Hematopoietic multipotent progenitor cell treated with erythropoietin and hydrocortisone succinate and interleukin-3 and kit ligand, for 15 days (in vitro differentiated cells): ENCODE measurements at regions not wholly inside any gene's neighbourhood (a gene's known extent, or its start where the extent isn't known, plus 50 kb on each side); places are given as distances from the start of the nearest gene placed in this dataset.
"Not testable (repeated sequence)": the region's sequence is repeated elsewhere in the genome, so short reads cannot be mapped to it uniquely, and the experiment has no call there.

Experiments
- DNase-seq: peaks from one replicate; pipeline ENCODE4 v3.0.0-alpha.2; 2015; ENCODE audit warnings: low spot score

DNA sequence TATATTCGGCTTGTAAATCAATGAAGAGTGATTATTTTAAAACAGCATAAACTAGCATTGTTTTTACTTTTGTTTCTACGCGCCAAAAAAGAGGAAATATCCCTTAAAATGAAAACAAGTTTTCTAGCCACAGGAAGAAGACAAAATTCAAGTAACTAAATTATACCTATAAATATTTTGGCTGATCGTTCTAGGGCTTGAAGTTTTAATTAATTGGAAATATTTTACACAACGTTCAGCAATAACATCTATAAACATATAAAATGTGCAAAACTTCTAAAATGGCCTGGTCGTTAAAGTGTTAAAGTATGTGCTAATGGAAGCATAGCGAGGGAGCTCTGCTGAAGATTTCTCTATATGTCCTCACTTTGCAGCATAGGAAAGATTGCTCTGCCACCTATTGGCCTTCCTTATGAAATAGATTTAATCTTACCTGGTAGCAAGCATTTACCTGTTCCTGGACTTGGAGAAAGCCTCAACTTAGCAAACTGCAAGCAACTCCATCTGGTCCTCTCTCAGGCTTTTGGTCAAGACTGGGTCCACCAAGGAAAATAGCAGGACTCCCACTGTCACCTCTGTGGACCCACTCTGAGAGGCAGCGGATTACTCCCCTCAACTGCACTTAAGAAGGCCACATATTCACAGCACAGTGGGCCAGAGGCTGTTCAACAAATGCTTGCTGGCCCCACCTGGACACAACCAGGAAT, 351.3 kb upstream of the RUNX1 start:
- DNase-seq = peak; percentile 15

DNA sequence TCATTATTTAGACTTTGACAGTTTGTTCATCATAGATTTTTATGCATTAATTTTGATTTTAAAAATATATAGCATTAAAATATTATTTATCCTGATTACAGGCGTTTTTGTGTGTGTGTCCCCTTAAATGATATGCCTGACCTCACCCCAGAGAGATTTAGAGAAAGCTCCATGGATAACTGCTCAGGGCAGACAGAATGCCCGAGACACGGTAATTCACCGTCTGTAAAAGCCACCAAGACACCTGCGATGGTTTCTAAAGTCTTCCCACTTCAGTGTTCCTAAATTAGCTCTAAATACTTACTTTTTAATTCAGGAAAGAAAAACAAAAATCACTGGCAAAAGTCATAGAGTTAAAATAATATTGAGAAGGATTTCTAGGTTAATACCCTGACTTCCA, 350.6 kb upstream of the RUNX1 start:
- no peak for DNase-seq

DNA sequence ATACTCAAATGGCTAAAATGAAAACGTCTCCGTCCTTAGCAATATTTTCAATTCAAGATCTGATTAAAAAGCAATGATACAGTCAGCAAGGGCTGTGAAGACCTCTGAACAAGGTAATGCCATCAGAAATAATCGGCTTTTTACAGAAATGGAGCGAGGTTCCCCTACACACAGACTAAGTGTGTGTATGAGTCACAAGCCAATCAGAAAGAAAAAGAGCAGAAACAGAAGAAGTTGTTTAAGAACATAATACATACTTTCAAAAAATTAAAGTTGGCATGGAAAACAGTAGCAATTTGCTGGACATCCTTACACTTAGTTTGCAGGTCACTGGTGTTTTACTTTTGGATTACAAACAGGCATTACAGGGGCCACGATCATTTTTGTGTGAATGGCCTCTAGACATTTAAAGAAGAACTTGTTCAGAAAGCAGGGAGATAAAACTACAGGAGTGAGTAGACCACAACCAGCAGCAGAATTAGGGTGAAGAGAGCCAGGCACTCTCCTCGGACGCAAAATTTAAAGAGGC, 350.0 kb upstream of the RUNX1 start:
- DNase-seq = no peak

DNA sequence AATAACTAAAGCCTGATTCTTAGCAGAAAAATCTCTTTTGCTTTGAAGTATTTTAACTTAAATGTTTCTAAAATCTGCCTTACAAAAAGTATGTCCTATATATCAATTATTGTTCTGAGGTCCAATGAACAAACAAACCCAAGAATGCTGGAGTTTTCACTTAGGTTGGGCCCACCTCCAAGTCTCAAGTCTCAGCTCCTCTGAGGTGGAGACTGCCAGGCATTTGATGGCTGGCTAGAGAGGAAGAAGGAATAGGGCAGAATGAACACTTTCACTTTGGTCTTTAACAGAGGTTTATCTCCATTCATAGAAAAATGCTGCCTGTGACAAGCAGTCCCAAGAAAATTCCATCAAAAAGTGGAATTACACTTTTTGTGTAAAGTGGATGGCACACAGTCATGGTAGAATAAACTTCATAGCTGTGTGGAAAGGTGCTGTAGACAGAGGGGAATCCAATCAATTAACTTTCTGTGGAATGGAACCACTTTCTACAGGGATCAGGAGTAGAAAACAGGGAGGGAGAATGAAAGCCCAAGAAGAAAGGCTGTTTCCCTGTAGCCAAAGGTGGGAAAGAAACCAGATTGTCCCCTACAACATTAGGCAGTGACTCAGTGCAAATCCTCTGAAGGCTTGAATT, 349.4 kb upstream of the RUNX1 start:
- no peak for DNase-seq

DNA sequence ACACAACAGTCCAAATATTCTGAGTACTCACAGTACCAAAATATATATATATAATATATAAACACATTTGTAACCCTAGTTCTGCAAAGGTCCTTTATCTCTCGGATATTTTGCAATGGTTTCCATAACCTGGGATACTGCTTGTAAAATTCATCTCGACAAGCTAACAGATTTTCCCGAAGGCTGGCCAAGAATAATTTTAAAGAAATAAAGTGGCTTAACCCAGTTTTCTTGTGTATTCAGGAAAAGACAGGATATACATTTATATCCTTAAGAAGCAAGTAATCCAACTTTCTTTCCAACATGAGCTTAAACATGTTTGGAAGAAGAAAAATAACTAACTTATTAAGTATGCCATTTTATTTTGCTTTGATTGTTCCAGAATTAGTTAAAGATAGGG, 348.7 kb upstream of the RUNX1 start:
- DNase-seq = no peak

DNA sequence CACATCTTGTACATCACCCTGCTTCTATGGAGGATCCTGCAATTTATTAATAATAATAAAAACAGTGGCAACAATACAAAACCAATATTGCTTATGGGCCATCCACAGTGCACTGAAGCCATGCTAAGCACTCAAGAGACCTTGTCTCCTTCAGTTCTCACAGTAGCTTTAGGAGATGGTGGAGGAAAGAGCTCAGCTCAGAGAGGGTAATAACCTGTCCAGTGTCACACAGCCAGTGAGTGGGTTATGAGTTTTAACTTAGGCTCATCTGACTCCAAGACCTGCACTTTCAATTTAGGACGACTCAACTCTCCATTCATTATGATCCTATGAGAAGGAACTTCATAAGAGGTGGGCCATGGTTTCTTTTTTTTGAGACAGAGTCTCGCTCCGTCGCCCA, 347.6 kb upstream of the RUNX1 start:
- DNase-seq = no peak

DNA sequence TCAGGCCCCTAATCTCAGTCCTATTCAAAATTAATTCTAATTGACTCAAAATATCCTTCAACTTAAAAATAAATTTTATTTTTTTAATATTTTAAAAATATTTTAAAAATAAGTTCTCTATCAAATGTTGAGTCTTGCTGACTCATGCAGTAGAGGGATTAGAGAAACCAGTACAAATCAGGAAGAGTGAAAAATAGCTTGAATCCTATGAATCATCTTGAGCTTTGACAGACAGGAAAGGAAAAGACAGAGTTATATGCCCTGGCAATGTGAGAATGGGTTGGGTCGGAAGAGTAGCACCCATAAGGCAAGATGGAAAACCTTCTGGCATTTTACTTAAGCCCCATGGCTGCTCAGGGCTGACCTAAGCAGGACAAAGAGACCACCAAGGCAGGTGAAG, 346.6 kb upstream of the RUNX1 start:
- DNase-seq = no peak

DNA sequence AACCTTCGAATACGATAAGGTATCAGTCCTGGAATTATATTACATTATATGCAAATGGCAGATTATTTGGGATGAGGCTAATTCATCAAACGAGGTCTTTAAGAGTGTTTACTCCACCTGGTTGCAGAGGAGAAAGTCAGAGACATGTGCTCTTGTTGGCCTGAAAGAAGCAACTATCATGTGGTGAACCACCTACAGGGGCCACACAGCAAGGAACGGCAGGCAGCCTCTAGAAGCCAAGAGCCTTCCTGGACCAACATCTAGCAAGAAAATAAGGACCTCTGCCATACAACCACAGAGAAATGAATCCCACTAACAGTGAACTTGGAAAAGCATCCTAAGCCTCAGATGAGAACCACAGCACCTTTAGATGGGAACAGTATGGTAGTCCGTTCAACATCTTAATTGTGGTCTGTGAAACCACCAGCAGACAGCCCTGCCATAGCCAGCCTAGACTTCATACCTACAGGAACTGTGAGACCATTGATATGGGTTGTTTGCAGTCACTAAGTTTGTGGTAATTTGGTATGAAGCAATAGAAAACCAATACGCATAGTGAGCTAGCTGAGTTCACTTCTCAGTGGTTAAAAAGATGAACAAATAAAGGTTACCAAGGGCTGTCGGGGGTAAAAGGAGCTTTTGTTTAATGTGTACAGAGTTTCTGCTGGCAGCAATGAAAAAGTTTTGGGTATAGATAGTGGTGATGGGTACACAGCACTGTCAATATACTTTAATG, 345.7 kb upstream of the RUNX1 start:
- DNase-seq = no peak

DNA sequence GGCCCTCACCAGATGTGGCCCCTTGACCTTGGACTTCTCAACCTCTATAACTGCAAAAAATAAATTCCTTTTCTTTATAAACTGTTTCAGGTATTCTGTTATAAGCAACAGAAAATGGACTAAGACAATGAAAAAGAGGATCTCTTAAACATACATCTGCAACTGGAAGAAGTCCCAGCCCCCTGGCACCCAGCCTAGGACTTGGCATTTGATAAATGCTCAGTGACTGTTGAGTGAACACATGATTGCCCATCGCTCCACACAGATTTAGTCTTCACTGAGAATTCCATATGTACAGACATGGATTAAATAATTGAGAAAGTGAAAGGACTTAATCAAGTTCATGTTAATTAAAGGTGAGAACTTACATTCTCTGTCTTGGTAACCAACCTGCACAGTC, 344.9 kb upstream of the RUNX1 start:
- no peak for DNase-seq

DNA sequence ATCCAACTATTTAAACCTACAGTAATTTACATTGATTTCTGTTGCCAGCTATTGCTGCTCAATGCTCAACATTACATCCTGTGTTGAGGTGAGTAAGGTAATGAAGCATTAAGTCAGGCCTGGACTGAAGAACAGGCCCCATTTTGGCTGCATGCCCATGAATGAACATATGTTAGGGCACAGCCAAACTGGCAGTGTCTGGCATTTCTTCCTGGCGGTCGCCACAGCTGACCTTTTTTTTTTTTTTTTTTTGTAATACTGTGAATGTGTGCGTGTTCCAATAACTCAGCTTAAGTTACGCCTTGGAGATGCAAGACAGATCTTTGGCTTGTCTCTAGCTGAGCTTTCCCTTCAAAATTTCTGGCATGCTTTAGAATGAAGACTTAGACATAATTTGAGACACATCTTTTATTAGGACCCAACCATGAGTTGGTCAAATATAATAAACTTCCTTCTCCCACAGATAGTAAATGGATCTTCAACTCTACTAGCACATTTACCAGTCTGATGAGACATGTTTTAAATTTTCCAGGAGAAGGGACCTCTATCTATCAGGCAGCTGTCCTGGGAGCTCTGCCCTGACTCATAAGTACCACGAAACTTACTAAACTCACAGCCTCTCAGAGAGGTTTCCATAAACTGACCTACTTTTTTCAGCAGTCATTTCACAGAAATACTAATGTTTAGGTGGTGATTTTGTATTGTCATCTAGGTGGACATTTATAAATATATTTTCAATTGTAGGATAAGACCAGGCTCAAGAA, 341.1 kb upstream of the RUNX1 start:
- DNase-seq = no peak

DNA sequence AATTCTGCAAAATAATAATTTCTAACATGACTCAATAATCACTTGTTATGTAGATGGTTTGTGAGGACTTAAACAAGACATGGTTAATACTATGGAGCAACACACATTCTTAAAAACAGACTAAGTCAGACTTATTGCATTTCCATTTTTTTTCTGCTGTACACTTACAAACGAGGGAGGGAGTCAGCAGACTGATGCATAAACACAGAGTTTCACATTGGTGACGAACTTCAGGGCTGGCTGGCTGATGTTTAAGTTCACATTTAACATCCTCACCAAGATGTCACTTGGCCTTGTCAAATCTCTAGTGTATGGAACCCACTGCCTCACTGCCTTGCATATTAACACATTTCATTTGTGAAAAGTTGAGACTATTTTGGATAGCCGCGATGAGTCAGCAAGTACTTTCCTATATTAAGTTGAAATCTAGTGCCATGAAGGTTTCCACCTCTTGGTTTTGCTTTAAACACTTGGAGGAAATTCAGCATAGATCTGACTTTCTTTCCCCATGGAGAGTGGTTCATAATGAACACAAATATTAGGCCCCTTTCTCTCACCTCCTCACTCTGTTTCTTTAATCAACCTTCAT, 337.5 kb upstream of the RUNX1 start:
- no peak for DNase-seq

DNA sequence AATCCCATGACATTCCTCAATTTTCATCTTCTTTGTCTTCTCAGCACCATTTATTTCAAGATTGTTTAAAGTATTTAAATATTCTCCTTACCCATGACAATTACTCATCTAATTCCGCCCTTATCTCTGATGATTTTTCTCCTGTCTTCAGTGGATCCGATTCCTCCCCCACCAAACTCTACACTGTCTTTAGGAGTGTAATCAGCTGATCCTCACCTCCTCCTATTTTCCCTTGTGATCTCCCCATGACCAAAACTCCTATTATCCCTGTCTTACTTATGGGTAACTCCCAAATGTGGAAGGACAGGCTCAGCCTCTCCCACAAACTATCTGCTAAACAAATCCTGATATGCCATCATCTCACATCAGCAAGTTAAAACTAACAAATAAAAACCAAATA, 335.3 kb upstream of the RUNX1 start:
- DNase-seq = no peak

DNA sequence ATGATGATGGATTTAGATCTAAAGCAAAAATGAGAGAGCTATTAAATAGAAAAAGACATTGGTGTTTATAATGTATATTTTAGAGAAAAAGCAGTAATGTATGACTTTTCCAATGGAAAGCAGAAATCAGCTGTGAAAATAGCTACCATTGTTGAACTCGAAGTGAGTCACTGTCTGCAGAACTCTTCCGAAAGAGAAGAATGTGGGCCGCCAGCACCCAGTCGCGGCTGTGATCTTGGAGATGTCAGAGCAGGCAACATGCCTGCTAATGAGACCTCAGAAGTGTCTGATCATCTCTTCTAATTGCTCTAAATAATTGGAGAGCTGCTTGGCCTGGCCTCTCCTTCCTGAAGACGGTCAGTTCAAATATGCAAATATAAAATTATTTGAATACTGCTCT, 333.6 kb upstream of the RUNX1 start:
- DNase-seq = no peak

DNA sequence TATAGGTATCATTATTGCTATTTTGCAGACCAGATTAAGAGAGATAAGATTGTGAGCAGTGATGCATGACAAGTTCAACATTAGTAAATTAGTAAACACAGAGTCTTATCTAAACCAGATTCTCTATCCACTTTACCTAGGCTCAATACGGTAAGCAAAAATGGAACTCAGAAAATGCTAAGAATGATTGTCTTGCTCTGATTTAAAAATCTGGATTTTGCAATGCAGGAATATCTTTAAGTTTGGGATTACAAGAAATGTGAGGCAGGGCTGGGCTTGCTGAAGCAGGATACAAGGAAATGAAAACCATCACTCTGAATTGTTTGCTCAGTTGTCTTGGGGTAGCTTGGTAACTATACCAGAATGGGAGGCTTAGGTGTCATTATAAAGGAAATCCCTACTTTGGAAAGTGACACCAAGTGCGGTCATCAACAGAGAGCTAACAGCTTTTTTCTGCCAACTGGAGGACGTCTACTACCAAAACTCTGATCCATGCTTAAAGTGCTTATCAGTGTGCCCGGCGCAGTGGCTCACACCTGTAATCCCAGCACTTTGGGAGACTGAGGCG, 332.7 kb upstream of the RUNX1 start:
- DNase-seq = no peak

DNA sequence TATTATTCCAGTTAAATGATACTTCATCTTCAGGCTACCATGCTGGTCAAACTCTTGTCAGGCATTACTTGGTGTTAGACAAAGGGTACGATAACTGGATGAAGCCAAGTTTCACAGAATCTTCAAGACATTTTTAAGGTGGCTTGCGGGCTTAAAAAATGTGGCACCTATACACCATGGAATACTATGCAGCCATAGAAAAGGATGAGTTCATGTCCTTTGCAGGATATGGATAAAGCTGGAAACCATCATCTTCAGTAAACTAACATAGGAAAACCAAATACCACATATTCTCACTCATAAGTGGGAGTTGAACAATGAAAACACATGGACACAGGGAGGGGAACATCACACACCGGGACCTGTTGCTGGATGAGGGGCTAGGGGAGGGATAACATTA, 331.2 kb upstream of the RUNX1 start:
- not testable (repeated sequence) for DNase-seq

DNA sequence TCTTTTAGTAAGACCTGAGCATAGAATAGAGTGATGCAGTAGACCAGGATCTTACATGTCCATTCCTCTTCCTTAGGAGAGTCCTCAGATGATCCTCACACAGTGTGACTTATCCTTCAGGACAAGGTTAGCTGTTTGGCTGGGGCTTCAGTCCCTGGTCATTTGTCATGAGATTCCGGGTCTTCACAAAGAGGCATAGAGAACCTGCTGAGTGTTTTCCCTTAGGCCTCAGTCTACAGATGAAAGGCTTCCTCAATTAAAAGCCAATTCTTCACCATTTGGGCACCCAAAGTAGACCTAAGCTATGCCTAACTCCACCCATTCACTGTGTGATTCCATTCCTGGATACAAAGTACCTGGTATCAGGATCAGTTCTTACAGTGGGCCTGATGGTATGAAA, 329.8 kb upstream of the RUNX1 start:
- DNase-seq = no peak

DNA sequence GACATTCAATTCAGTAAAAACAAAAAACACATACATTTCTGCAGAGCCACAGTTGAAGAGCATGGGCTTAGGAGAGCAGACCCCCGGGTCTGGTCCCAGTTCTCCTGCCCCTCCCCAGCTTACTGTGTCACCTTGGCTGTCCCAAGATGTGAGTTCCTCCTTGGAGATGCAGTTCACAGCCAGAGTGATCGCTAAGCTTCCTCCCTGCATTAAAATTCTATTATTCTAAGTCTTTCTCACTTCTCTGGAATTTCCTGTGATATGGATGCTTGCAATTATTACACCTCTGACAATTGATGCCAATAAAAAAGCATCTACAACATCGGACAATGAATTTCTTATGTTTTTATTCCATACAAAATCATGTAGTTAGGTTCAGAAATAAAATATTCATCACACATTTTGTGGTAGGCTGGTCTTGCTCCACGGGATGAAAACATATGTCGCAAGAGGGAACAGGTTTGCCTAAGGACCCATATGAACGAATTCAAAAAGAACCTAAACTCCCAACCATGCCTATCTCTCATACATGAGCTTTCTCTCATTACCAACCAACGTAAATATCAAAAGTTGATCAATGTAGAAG, 328.5 kb upstream of the RUNX1 start:
- no peak for DNase-seq

DNA sequence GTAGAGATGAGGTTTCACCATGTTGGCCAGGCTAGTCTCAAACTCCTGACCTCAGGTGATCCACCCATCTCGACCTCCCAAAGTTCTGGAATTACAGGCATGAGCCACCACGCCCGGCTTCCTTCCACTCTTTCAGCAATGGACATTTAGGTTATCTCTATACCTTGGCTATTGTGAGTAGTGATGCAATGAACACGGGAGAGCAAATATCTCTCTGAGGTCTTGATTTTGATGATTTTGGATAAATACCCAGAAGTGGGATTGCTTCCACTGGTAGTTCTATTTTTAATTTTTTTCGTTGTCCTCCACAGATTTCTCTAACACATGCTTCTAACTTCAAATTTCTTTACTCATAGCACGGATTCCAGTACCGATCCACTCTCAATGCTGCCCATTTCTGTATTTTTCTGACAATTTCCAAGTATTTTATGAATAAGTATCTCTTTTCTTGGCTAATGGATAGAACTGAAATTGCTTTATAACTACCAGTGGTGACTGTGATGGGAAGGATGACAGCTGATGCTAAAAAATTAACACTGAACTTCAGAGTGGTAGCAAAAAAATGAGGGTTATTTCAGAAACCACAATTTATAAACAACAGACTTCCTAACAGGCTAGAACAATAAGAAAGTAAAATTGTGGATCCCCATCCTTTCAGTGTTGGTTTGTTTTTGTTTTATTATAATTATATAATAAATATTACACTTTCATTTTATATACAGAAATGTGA, 327.5 kb upstream of the RUNX1 start:
- DNase-seq = no peak

DNA sequence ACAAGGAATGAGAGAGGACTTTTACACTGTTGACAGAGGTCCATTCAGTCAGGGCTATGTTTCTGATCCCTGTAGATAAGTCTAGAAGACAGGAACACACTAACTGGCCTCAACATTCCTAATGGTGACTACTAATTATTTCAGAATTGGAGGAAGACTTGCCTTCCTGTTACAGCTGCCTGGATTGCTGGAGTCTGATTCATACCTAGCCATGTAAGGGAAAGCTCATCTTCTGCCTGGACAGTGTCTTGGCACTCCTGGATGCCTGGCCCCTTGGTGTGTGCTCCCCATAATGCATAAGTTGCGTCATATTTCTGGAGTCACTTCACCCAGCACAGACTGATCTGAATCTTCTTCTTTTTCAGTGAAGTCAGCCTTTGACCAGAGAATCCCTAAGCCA, 326.0 kb upstream of the RUNX1 start:
- DNase-seq = no peak

DNA sequence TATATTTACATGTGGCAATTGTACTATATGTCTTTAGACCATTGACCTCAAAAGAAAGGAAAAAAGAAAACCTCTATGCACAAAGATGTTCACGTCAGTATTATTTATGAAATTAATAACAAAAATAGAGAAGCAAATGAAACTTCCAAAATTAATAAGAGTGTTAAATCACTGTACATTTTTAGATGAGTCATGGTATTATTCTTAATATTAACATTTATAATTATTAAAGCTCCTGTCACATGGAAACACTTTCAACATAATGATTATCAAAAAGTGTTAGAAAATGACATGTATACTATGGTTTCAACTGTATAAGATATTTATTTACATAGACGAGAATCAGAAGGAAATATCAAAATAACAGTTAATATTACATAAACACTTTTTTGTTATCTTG, 324.9 kb upstream of the RUNX1 start:
- no peak for DNase-seq

DNA sequence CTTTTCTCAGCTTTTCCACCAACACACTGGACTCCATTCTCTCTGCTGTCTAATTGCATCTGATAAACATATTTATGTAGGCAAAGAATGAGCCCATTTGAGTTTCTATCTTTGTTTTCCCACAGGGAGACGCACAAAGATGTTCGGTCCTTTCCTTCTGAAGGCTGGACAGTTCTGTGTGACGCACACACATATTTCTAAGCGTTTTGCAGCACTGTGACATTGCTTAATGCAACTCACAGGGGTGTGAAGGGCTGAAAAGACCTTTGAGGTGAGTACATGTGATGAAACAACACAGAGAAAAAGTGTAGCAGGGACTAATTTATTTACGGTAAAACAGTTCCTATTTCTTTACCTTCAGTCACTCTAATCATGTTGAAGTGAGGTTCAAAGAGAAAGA, 323.1 kb upstream of the RUNX1 start:
- DNase-seq = no peak
